ENCODE measurements at regions not wholly inside any gene's neighbourhood (a gene's known extent, or its start where the extent isn't known, plus 50 kb on each side); places are given as distances from the start of the nearest gene placed in this dataset.

- H3K27me3 ChIP-seq (ENCODE audit: insufficient read depth, poor library complexity, severe bottlenecking), result no peaks in the 10 kb centered on the region
- TF ChIP-seq SPI1 (IDR thresholded peaks at IDR 0.05; ENCODE audit: borderline replicate concordance, low read depth), result no peak
- TF ChIP-seq GABPA (IDR thresholded peaks at IDR 0.05; ENCODE audit: low read depth), result no peak
- no peak for TF ChIP-seq CTCF (IDR thresholded peaks at IDR 0.05; ENCODE audit: insufficient read depth, low read length)
- TF ChIP-seq REST (IDR thresholded peaks at IDR 0.05; ENCODE audit: insufficient replicate concordance, low read depth), result no peak
- TF ChIP-seq POLR2AphosphoS5 (IDR thresholded peaks at IDR 0.05; ENCODE audit: low read depth), result no peak
- peak in 1 of 2 experiments; percentile 56 for DNase-seq (ENCODE audit: low read depth in 1 of 2, low spot score in 1 of 2)
- peak overlapping the region; percentile 40 for H3K27ac ChIP-seq (replicated peaks)
- no peak overlapping the region for H3K4me3 ChIP-seq (replicated peaks; ENCODE audit: insufficient read depth, low read length)
Measured at GRCh38 chr14:85421186-85421877, 108.6 kb upstream of the FLRT2 start.

GRCh38 chr14:85423889-85424288 is 106.1 kb upstream of the FLRT2 start:
- no peak overlapping the region for H3K4me3 ChIP-seq (replicated peaks; ENCODE audit: insufficient read depth, low read length)
- H3K27me3 ChIP-seq (ENCODE audit: insufficient read depth, poor library complexity, severe bottlenecking), result no peaks in the 10 kb centered on the region
- DNase-seq (ENCODE audit: low read depth in 1 of 2, low spot score in 1 of 2), result no peak
- H3K27ac ChIP-seq (replicated peaks), result no peak overlapping the region
- TF ChIP-seq CTCF (IDR thresholded peaks at IDR 0.05; ENCODE audit: insufficient read depth, low read length) (no peak), POLR2AphosphoS5 (IDR thresholded peaks at IDR 0.05; ENCODE audit: low read depth) (no peak), GABPA (IDR thresholded peaks at IDR 0.05; ENCODE audit: low read depth) (no peak), REST (IDR thresholded peaks at IDR 0.05; ENCODE audit: insufficient replicate concordance, low read depth) (no peak), SPI1 (IDR thresholded peaks at IDR 0.05; ENCODE audit: borderline replicate concordance, low read depth) (no peak)

- TF ChIP-seq SPI1 (IDR thresholded peaks at IDR 0.05; ENCODE audit: borderline replicate concordance, low read depth) (no peak), REST (IDR thresholded peaks at IDR 0.05; ENCODE audit: insufficient replicate concordance, low read depth) (no peak), GABPA (IDR thresholded peaks at IDR 0.05; ENCODE audit: low read depth) (no peak), CTCF (IDR thresholded peaks at IDR 0.05; ENCODE audit: insufficient read depth, low read length) (no peak), POLR2AphosphoS5 (IDR thresholded peaks at IDR 0.05; ENCODE audit: low read depth) (no peak)
- no peak overlapping the region for H3K4me3 ChIP-seq (replicated peaks; ENCODE audit: insufficient read depth, low read length)
- no peaks in the 10 kb centered on the region for H3K27me3 ChIP-seq (ENCODE audit: insufficient read depth, poor library complexity, severe bottlenecking)
- no peak for DNase-seq (ENCODE audit: low read depth in 1 of 2, low spot score in 1 of 2)
- H3K27ac ChIP-seq (replicated peaks), result no peak overlapping the region
Measured at GRCh38 chr14:85425507-85425906, 104.4 kb upstream of the FLRT2 start.
